ENCODE measurements at regions not wholly inside any gene's neighbourhood (a gene's known extent, or its start where the extent isn't known, plus 50 kb on each side); places are given as distances from the start of the nearest gene placed in this dataset.

- no peak for DNase-seq
Measured at GRCh38 chr19:28834996-28835395, 378.0 kb downstream of the UQCRFS1 start.

GRCh38 chr19:28831462-28831861 lies 381.5 kb downstream of the UQCRFS1 start:
- no peak for DNase-seq

GRCh38 chr19:28829762-28830161 lies 383.2 kb downstream of the UQCRFS1 start:
- DNase-seq: no peak

- DNase-seq: no peak
Measured at GRCh38 chr19:28829359-28829758, 383.6 kb downstream of the UQCRFS1 start.

- DNase-seq: no peak
Measured at GRCh38 chr19:28828276-28828870, 384.6 kb downstream of the UQCRFS1 start.

- no peak for DNase-seq
Measured at GRCh38 chr19:28827382-28827781, 385.6 kb downstream of the UQCRFS1 start.

- no peak for DNase-seq
Measured at GRCh38 chr19:28823338-28823961, 389.5 kb downstream of the UQCRFS1 start.

- DNase-seq: no peak
Measured at GRCh38 chr19:28820289-28820688, 392.7 kb downstream of the UQCRFS1 start.

- DNase-seq: no peak
Measured at GRCh38 chr19:28815257-28815656, 397.7 kb downstream of the UQCRFS1 start.

GRCh38 chr19:28794301-28794700 lies 418.6 kb downstream of the UQCRFS1 start:
- no peak for DNase-seq

- DNase-seq: no peak
Measured at GRCh38 chr19:28793391-28794168, 419.4 kb downstream of the UQCRFS1 start.

- no peak for DNase-seq
Measured at GRCh38 chr19:28785971-28786370, 427.0 kb downstream of the UQCRFS1 start.

- DNase-seq: no peak
Measured at GRCh38 chr19:28764066-28764465, 448.9 kb downstream of the UQCRFS1 start.

GRCh38 chr19:28746478-28746877 lies 466.5 kb downstream of the UQCRFS1 start:
- DNase-seq: no peak

GRCh38 chr19:28744943-28745342 lies 468.0 kb downstream of the UQCRFS1 start:
- DNase-seq: no peak

- no peak for DNase-seq
Measured at GRCh38 chr19:28744014-28744413, 468.9 kb downstream of the UQCRFS1 start.

- DNase-seq: no peak
Measured at GRCh38 chr19:28737021-28737895, 475.7 kb downstream of the UQCRFS1 start.

GRCh38 chr19:28736528-28736927 lies 476.4 kb downstream of the UQCRFS1 start:
- DNase-seq: no peak

GRCh38 chr19:28731577-28731976 lies 481.4 kb downstream of the UQCRFS1 start:
- DNase-seq: no peak

- DNase-seq: no peak
Measured at GRCh38 chr19:28730791-28731512, 482.0 kb downstream of the UQCRFS1 start.

GRCh38 chr19:28727480-28728159 lies 485.3 kb downstream of the UQCRFS1 start:
- no peak for DNase-seq

All from NCI-H2081 (cell line).